ENCODE measurements at regions not wholly inside any gene's neighbourhood (a gene's known extent, or its start where the extent isn't known, plus 50 kb on each side); places are given as distances from the start of the nearest gene placed in this dataset.

GRCh38 chr6:108793516-108794251, 54.5 kb upstream of the ARMC2 start:
- Histone ChIP-seq H3K27ac (no peak overlapping the region), H3K79me2 (ENCODE audit: low read depth) (no peaks in the 10 kb centered on the region), H3K4me3 (no peak overlapping the region), H3K36me3 (no peaks in the 10 kb centered on the region), H2AFZ (replicated peaks) (no peak overlapping the region), H3K9me3 (ENCODE audit: low read depth) (no peaks in the 10 kb centered on the region), H3K9ac (no peak overlapping the region), H3F3A (ENCODE audit: low read depth) (no peaks in the 10 kb centered on the region), H4K20me1 (ENCODE audit: low read depth) (no peaks in the 10 kb centered on the region), H3K4me2 (no peak overlapping the region), H3K4me1 (peaks cover 8% of the 10 kb centered on the region), H3K27me3 (no peaks in the 10 kb centered on the region)
- no peaks in the 10 kb centered on the region for H3K27me3 Mint-ChIP-seq (ENCODE audit: insufficient read depth, low read depth)
- H3K27ac Mint-ChIP-seq, result no peak overlapping the region
- DNase-seq (ENCODE audit: low spot score), result no peak
- H3K4me1 Mint-ChIP-seq, result peaks cover 16% of the 10 kb centered on the region
- no peak overlapping the region for H3K4me3 Mint-ChIP-seq
- TF ChIP-seq EZH2phosphoT487 (IDR thresholded peaks at IDR 0.05), result no peak
- TF ChIP-seq EZH2 (IDR thresholded peaks at IDR 0.05), result no peak
- TF ChIP-seq, protein P1, sequence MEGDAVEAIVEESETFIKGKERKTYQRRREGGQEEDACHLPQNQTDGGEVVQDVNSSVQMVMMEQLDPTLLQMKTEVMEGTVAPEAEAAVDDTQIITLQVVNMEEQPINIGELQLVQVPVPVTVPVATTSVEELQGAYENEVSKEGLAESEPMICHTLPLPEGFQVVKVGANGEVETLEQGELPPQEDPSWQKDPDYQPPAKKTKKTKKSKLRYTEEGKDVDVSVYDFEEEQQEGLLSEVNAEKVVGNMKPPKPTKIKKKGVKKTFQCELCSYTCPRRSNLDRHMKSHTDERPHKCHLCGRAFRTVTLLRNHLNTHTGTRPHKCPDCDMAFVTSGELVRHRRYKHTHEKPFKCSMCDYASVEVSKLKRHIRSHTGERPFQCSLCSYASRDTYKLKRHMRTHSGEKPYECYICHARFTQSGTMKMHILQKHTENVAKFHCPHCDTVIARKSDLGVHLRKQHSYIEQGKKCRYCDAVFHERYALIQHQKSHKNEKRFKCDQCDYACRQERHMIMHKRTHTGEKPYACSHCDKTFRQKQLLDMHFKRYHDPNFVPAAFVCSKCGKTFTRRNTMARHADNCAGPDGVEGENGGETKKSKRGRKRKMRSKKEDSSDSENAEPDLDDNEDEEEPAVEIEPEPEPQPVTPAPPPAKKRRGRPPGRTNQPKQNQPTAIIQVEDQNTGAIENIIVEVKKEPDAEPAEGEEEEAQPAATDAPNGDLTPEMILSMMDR (IDR thresholded peaks at IDR 0.05), result no peak
- no peaks in the 10 kb centered on the region for H3K36me3 Mint-ChIP-seq
- peaks cover 12% of the 10 kb centered on the region for H3K9me3 Mint-ChIP-seq

GRCh38 chr6:108795122-108795521, 53.1 kb upstream of the ARMC2 start:
- Mint-ChIP-seq H3K4me3 (no peak overlapping the region), H3K4me1 (peaks cover 30% of the 10 kb centered on the region), H3K36me3 (no peaks in the 10 kb centered on the region), H3K27ac (no peak overlapping the region), H3K27me3 (ENCODE audit: insufficient read depth, low read depth) (no peaks in the 10 kb centered on the region), H3K9me3 (no peaks in the 10 kb centered on the region)
- no peaks in the 10 kb centered on the region for H3K27me3 ChIP-seq
- H3F3A ChIP-seq (ENCODE audit: low read depth), result no peaks in the 10 kb centered on the region
- no peak overlapping the region for H3K27ac ChIP-seq
- H3K9me3 ChIP-seq (ENCODE audit: low read depth), result no peaks in the 10 kb centered on the region
- no peaks in the 10 kb centered on the region for H3K36me3 ChIP-seq
- no peak overlapping the region for H3K4me2 ChIP-seq
- TF ChIP-seq EZH2 (IDR thresholded peaks at IDR 0.05) (no peak), EZH2phosphoT487 (IDR thresholded peaks at IDR 0.05) (no peak)
- TF ChIP-seq, protein P1 (IDR thresholded peaks at IDR 0.05), result no peak
- no peak overlapping the region for H3K4me3 ChIP-seq
- H3K79me2 ChIP-seq (ENCODE audit: low read depth), result no peaks in the 10 kb centered on the region
- no peak for DNase-seq (ENCODE audit: low spot score)
- H4K20me1 ChIP-seq (ENCODE audit: low read depth), result no peaks in the 10 kb centered on the region
- H2AFZ ChIP-seq (replicated peaks), result no peak overlapping the region
- peaks cover 14% of the 10 kb centered on the region for H3K4me1 ChIP-seq
- no peak overlapping the region for H3K9ac ChIP-seq

- H3K9ac ChIP-seq, result no peak overlapping the region
- H3K4me1 ChIP-seq, result peaks cover 14% of the 10 kb centered on the region
- H3K9me3 ChIP-seq (ENCODE audit: low read depth), result no peaks in the 10 kb centered on the region
- peaks cover 33% of the 10 kb centered on the region for H3K4me1 Mint-ChIP-seq
- no peak overlapping the region for H3K4me2 ChIP-seq
- no peaks in the 10 kb centered on the region for H3K36me3 ChIP-seq
- H3F3A ChIP-seq (ENCODE audit: low read depth), result no peaks in the 10 kb centered on the region
- H3K79me2 ChIP-seq (ENCODE audit: low read depth), result no peaks in the 10 kb centered on the region
- DNase-seq (ENCODE audit: low spot score), result no peak
- H3K4me3 Mint-ChIP-seq, result no peak overlapping the region
- H3K9me3 Mint-ChIP-seq, result no peaks in the 10 kb centered on the region
- no peak overlapping the region for H3K27ac ChIP-seq
- H2AFZ ChIP-seq (replicated peaks), result no peak overlapping the region
- H3K4me3 ChIP-seq, result no peak overlapping the region
- no peaks in the 10 kb centered on the region for H3K27me3 ChIP-seq
- H3K27ac Mint-ChIP-seq, result no peak overlapping the region
- no peaks in the 10 kb centered on the region for H3K27me3 Mint-ChIP-seq (ENCODE audit: insufficient read depth, low read depth)
- no peaks in the 10 kb centered on the region for H4K20me1 ChIP-seq (ENCODE audit: low read depth)
- no peaks in the 10 kb centered on the region for H3K36me3 Mint-ChIP-seq
- TF ChIP-seq EZH2 (IDR thresholded peaks at IDR 0.05) (no peak), EZH2phosphoT487 (IDR thresholded peaks at IDR 0.05) (no peak)
- TF ChIP-seq, protein P1 (IDR thresholded peaks at IDR 0.05), result no peak
Measured at GRCh38 chr6:108795814-108796213, 52.4 kb upstream of the ARMC2 start.

Data from neural progenitor cell (in vitro differentiated cells).